HG03342 (cell line): ENCODE measurements at regions not wholly inside any gene's neighbourhood (a gene's known extent, or its start where the extent isn't known, plus 50 kb on each side); places are given as distances from the start of the nearest gene placed in this dataset.

Experiments
- ATAC-seq: cut with Tn5 transposase; IDR thresholded peaks from one replicate; pipeline ENCODE4 v1.9.1; 2021; ENCODE audit warnings: mild to moderate bottlenecking, moderate library complexity; ENCODE audit not compliant: unreplicated experiment

DNA sequence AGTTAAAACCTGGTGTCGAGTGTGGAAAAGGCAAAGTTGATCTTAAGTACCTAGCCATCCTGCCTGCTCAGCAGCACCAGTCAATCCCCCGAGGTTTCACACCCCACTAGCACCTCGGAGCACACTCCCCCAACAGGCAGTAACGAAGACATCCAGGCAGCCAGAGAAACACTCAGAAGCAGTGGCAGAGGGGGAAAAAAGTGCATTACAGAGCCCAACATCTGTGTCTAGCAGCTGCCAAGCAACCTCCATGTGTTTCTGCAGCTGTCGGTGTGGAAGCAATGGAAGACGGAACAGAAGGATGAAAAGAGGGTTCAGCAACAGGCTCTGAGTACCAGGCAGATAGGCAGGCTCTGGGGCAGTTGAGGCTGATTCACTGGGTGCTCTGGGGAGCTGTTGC, 73.4 kb upstream of the PROX1 start:
- no peak for ATAC-seq

DNA sequence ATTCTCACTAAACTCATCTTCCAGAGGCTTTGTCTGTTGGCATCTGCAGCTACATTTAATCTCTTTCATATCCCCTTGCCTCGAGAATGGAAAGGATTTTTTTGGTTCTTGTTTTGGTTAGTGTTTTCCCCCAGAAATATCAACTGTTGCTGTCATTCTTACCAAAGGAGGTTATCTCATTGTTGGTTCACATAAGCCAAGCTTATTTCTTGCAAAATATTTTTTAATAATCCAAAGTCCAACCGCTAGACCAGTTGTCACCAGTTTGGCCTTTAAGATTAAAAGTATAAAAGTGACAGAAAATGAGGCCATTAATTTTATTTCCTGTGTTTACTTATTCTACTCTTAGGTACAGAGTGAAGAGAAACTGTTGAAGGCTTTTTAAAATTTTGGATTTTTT, 66.5 kb upstream of the PROX1 start:
- no peak for ATAC-seq

DNA sequence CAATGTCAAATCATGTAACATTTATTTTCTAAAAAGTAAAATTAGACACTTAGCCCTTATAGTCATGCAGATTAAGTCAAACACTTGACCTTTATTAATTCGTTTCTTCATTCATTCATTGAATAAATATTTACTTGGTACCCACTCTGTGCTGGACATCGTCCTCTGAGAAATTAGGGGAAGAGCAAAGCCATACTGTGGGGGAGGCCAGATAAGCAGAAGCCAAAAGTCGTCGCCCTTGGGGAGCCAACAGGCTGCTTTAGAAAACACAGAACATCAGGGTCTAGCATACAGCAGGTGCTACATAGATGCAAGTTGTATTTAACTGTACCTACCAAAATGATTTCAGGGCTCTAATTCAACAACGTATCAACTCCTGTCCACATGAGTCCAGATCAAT, 66.1 kb upstream of the PROX1 start:
- no peak for ATAC-seq

- no peak for ATAC-seq
Measured at GRCh38 chr1:213925531-213926182, 62.1 kb upstream of the PROX1 start.

DNA sequence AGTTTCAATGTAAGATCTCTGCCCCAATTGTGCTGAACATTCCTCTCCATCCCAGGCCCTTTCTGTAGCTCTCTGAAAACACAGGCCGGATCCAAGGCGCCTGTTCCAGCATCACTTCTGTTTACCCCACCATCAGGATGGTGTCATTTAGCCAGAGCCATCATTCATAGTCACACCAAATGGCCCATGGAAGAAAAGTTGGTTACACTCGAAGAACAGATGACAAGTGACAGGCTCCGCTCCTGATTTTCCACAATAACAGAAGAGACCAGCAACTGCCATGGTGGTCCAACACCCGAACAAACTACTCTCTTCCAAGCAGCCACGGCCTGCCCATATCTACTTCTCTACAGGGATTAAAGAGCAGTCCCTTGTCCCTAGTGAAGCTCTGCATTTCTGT, 59.9 kb upstream of the PROX1 start:
- ATAC-seq, result no peak

- no peak for ATAC-seq
Measured at GRCh38 chr1:213929398-213929797, 58.4 kb upstream of the PROX1 start.

- ATAC-seq, result no peak
Measured at GRCh38 chr1:213931836-213932235, 55.9 kb upstream of the PROX1 start.

- no peak for ATAC-seq
Measured at GRCh38 chr1:213933336-213933735, 54.4 kb upstream of the PROX1 start.

DNA sequence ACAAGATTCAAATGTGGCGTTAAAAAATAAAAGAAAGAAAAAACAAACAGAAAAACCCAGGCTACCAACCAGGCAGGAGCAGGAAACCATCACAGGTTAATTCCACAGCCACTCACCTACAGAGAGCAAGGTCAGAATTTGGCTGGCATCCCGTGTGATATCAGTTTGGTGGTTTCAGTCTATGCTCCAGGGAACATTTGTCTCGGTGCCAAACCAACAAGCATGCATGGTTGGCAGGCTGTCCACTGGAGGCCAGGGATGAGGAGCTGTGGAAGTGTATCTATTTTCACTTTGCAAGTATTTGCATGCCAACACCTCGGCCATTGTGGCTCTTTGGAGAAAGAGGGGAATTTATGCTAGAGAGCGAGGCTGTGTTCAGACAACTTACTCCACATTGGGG, 53.1 kb upstream of the PROX1 start:
- ATAC-seq, result no peak

GRCh38 chr1:213936571-213936970, 51.2 kb upstream of the PROX1 start:
- no peak for ATAC-seq
